Endothelial cell of umbilical vein (primary cell): ENCODE measurements at regions not wholly inside any gene's neighbourhood (a gene's known extent, or its start where the extent isn't known, plus 50 kb on each side); places are given as distances from the start of the nearest gene placed in this dataset.

Experiments
- BruUV-seq: library from RNA; stranded (reverse); fragments of 400-500 nt; replicated peaks from 2 replicates; lab custom pipeline; 2021; lab: Mats Ljungman, UMichigan
- CTCF ChIA-PET: fragments of 300-600, 350-600 bp; sonication (Branson Sonifier 250); formaldehyde crosslinking; loops from one replicate; lab custom pipeline; 2021; ENCODE audit warnings: antibody characterized with exemption, inconsistent platforms; lab: Charles Lee
- POLR2A ChIA-PET: fragments of 300-600, 350-600 bp; sonication (Branson Sonifier 250); formaldehyde crosslinking; loops from one replicate; lab custom pipeline; 2021; ENCODE audit warnings: antibody characterized with exemption, inconsistent platforms; lab: Charles Lee
- DNase-seq: peaks from one replicate; pipeline ENCODE4 v3.0.0-alpha.2; 2011; ENCODE audit warnings: low read depth, low spot score
- FAIRE-seq: peaks from 2 replicates; lab custom pipeline; 2011; peaks lifted over from hg19 to GRCh38; lab: Jason Lieb, UNC
- H2AFZ ChIP-seq: 2 replicates; pipeline ENCODE4 v1.6.0; 2012; ENCODE audit warnings: low read depth, low read length, control low read depth, inconsistent platforms
- H3K27ac ChIP-seq: 2 replicates; pipeline ENCODE4 v1.5.1; 2011; ENCODE audit warnings: low read depth, mild to moderate bottlenecking, control low read depth, low read length, moderate library complexity; ENCODE audit not compliant: insufficient read depth
- H3K27me3 ChIP-seq, 2 experiments: 2 replicates each; pipeline versions ENCODE4 v1.6.0 to v1.6.1; 2011; ENCODE audit warnings: low read length in 2 of 2, mixed read lengths in 1 of 2; ENCODE audit not compliant: control insufficient read depth in 2 of 2, insufficient read depth in 2 of 2
- H3K36me3 ChIP-seq, 2 experiments: 2 replicates in 1 of 2; 3 replicates in 1 of 2; pipeline ENCODE4 v1.5.1; 2011; ENCODE audit warnings: low read length in 2 of 2, mild to moderate bottlenecking in 1 of 2, moderate library complexity in 1 of 2; ENCODE audit not compliant: control insufficient read depth in 2 of 2, insufficient read depth in 2 of 2; ENCODE audit errors: extremely low read depth in 1 of 2
- H3K4me1 ChIP-seq: 3 replicates; pipeline ENCODE4 v1.5.1; 2011; ENCODE audit warnings: mild to moderate bottlenecking, low read length; ENCODE audit not compliant: control insufficient read depth, insufficient read depth; ENCODE audit errors: extremely low read depth
- H3K4me2 ChIP-seq: 2 replicates; pipeline ENCODE4 v1.6.1; 2011; ENCODE audit warnings: low read length, control low read depth, mixed read lengths; ENCODE audit not compliant: insufficient read depth
- H3K4me3 ChIP-seq, 3 experiments: fragments of 200-600 bp in 1 of 3; sonication (generic), shearing (Covaris generic) in 1 of 3; replicated peaks in 1 of 3; 2 replicates each; pipeline ENCODE4 v1.5.1; 2011 to 2016; ENCODE audit warnings: control low read depth in 3 of 3, low read length in 3 of 3, mild to moderate bottlenecking in 2 of 3, inconsistent platforms in 1 of 3, low read depth in 1 of 3, moderate library complexity in 1 of 3; ENCODE audit not compliant: insufficient read depth in 1 of 3
- H3K79me2 ChIP-seq: 2 replicates; pipeline ENCODE4 v1.6.0; 2012; ENCODE audit warnings: low read length, inconsistent platforms; ENCODE audit not compliant: control insufficient read depth, insufficient read depth
- H3K9ac ChIP-seq: replicated peaks from 2 replicates; pipeline ENCODE3; 2011; ENCODE audit warnings: low read length, control low read depth; ENCODE audit not compliant: insufficient read depth; ENCODE audit errors: extremely low read depth
- H3K9me1 ChIP-seq: replicated peaks from 3 replicates; pipeline ENCODE4 v1.6.0; 2011; ENCODE audit warnings: mild to moderate bottlenecking, low read length; ENCODE audit not compliant: control insufficient read depth, insufficient read depth; ENCODE audit errors: extremely low read depth
- H3K9me3 ChIP-seq: replicated peaks from 2 replicates; pipeline ENCODE4 v1.5.1; 2012; ENCODE audit warnings: low read length, inconsistent platforms; ENCODE audit not compliant: control insufficient read depth, insufficient read depth
- H4K20me1 ChIP-seq: replicated peaks from 2 replicates; pipeline ENCODE3; 2011; ENCODE audit warnings: mild to moderate bottlenecking, low read length; ENCODE audit not compliant: control insufficient read depth, insufficient read depth; ENCODE audit errors: extremely low read depth
- CTCF ChIP-seq, 2 donors: IDR thresholded peaks; 1 replicate in 1 of 2; 2 replicates in 1 of 2; pipeline ENCODE4 v1.5.1; 2011; ENCODE audit warnings: low read length in 2 of 2, mild to moderate bottlenecking in 2 of 2, moderate library complexity in 2 of 2, control low read depth in 1 of 2, inconsistent platforms in 1 of 2, low read depth in 1 of 2; ENCODE audit not compliant: insufficient read depth in 1 of 2; ENCODE audit errors: extremely low read depth in 1 of 2
- GATA2 ChIP-seq: IDR thresholded peaks from 2 replicates; pipeline ENCODE4 v1.7.0; 2011; ENCODE audit warnings: low read depth, mild to moderate bottlenecking, moderate library complexity, mixed read lengths, low read length; ENCODE audit not compliant: insufficient read length, insufficient read depth
- MAX ChIP-seq: IDR thresholded peaks from 2 replicates; pipeline ENCODE4 v1.6.1; 2011; ENCODE audit not compliant: insufficient read depth, insufficient read length
- MYC ChIP-seq: IDR thresholded peaks from one replicate; pipeline ENCODE4 v1.6.1; 2011; ENCODE audit warnings: mild to moderate bottlenecking, low read depth, low read length
- POLR2A ChIP-seq: IDR thresholded peaks from 2 replicates; pipeline ENCODE4 v1.6.1; 2012; ENCODE audit warnings: low read depth, mild to moderate bottlenecking, control low read depth, low read length
- POLR2AphosphoS5 ChIP-seq: IDR thresholded peaks from 2 replicates; pipeline ENCODE4 v1.6.1; 2012; ENCODE audit warnings: low read depth, mild to moderate bottlenecking, control low read depth, low read length, moderate library complexity; ENCODE audit not compliant: insufficient read depth
- dilution Hi-C: fragments of 300-500 bp; cut with MboI; formaldehyde crosslinking; loops from one replicate; pipeline ENCODE4 v1.15.0; 2019; ENCODE audit warnings: low sequenced_read_pairs; ENCODE audit not compliant: extremely low pct_ligation_motif_present
- intact Hi-C: fragments of 100-400 bp; cut with micrococcal nuclease; formaldehyde crosslinking; loops from one replicate; pipeline ENCODE4 v1.10.0; 2022

GRCh38 chr6:167523426-167523825 is 198.5 kb downstream of the TTLL2 start:
- no peak overlapping the region for H3K4me3 ChIP-seq
- no TSS peak for BruUV-seq
- no peak overlapping the region for H3K9ac ChIP-seq
- no peaks in the 10 kb centered on the region for H3K79me2 ChIP-seq
- no peak overlapping the region for H3K4me2 ChIP-seq
- TF ChIP-seq GATA2: no peak
- TF ChIP-seq MYC: no peak
- TF ChIP-seq CTCF (IDR thresholded peaks at IDR 0.05; ENCODE audit: extremely low read depth in 1 of 2, insufficient read depth in 1 of 2, low read depth in 1 of 2, low read length in 2 of 2): no peak
- no peak for TF ChIP-seq MAX
- no peak for TF ChIP-seq POLR2A
- TF ChIP-seq POLR2AphosphoS5: no peak
- no peaks in the 10 kb centered on the region for H3K9me3 ChIP-seq
- dilution Hi-C loops: no loop called here
- CTCF ChIA-PET: no interaction called here
- no peaks in the 10 kb centered on the region for H4K20me1 ChIP-seq
- H2AFZ ChIP-seq: no peak overlapping the region
- no peak for DNase-seq
- H3K36me3 ChIP-seq: no peaks in the 10 kb centered on the region
- intact Hi-C loops: no loop called here
- H3K27ac ChIP-seq: no peak overlapping the region
- FAIRE-seq: no peak
- no peaks in the 10 kb centered on the region for H3K4me1 ChIP-seq
- POLR2A ChIA-PET: no interaction called here
- no peaks in the 10 kb centered on the region for H3K27me3 ChIP-seq
- H3K9me1 ChIP-seq: no peaks in the 10 kb centered on the region
